Glomerular visceral epithelial cell (primary cell): ENCODE measurements at regions not wholly inside any gene's neighbourhood (a gene's known extent, or its start where the extent isn't known, plus 50 kb on each side); places are given as distances from the start of the nearest gene placed in this dataset.
A peak's percentile ranks its signal among the peaks of the same experiment; 100 is the strongest.

Source experiments
- DNase-seq: peaks from one replicate; pipeline ENCODE4 v3.0.0-alpha.2; 2016; ENCODE audit errors: extremely low spot score

DNA sequence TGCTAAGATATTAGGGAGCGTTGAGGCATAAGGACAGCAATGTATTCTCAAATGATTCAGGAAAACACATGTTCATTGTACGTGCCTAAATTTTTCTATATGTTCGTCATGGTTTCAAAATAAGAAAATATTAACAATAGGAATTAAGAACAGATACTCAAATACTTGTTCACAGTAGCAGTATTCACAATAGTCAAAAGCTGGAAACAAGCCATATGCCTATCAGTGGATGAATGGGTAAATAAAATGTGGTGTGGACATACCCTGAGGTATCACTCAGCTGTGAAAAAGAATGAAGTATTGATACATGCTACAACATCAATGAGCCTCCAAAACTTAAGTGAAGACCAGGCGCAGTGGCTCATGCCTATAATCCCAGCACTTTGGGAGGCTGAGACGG, 84.7 kb upstream of the PTER start:
- no peak for DNase-seq

GRCh38 chr10:16360001-16360400, 76.8 kb upstream of the PTER start:
- no peak for DNase-seq

GRCh38 chr10:16360425-16360824, 76.4 kb upstream of the PTER start:
- DNase-seq = no peak

- no peak for DNase-seq
Measured at GRCh38 chr10:16361086-16361485, 75.7 kb upstream of the PTER start.

GRCh38 chr10:16363741-16364140, 73.1 kb upstream of the PTER start:
- no peak for DNase-seq

DNA sequence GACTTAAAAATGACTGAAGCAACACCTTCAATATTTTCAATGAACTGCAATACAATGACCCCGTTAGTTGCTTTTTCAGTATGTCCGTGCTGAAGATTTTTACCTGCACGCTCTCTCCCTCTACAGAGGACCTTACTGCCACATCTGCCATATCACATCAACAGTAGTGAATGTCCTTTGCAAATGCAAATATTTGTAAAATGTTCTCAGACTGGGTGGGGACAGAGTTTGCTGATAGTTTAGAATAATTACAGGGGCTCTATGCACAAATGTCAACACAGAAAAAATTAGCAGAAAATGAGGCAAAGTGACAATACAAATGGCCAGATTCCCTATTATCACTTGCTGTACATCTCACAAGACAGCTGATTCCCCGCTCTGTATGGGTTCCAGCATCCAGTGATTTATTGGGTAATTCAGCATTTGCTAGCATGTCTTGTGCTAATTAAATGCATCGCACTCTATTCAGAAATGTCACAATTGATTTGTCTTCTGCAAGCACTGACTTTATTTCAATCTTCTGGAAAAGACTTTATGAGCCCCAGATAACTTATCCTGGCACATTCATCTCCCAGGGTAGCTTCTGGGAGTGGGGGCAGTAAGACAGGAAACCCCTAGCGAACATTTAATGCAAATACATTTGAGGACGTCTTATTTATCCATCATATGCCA, 69.1 kb upstream of the PTER start:
- DNase-seq = no peak

GRCh38 chr10:16381083-16381482, 55.7 kb upstream of the PTER start:
- peak; percentile 82 for DNase-seq

DNA sequence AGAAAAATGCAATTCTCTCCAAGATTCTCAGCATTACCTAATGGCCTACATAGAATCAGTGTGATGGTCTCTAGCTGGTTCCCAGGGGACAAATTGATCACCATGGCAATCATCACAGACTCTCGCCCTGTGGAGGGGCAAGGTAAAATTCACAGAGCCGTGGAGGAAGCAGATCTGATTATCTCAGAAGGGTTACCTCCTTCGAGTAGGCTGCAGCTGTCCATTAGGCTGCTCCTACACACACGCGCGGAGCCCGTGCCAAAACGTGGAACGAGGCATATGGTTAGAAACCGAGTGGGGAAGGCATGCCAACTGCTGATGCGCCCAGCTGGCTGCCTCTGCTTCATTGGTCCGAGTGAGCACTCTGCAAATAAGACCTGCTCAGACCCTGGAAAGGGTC, 52.8 kb upstream of the PTER start:
- no peak for DNase-seq

DNA sequence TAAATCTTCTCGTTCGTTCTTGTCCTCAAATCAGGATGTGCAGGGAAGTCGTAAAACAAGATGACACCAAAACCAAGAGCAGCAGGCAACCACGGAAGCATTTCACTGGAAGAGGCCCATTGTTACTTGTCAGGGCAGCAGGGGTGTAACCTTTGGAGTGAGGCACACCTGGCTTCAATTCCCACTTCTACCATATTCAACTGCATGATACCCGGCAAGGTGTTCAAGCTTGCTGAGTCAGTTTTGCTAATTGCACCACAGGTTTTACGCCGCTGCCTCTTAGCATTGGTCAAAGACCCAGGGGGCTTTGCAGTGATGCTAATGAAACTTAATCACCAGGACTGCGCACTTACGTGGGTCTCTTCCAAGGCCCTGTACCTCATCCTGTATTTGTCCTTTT, 50.0 kb upstream of the PTER start:
- DNase-seq = no peak
